Activated CD4-positive, CD25-positive, alpha-beta regulatory T cell (primary cell): ENCODE measurements at regions not wholly inside any gene's neighbourhood (a gene's known extent, or its start where the extent isn't known, plus 50 kb on each side); places are given as distances from the start of the nearest gene placed in this dataset.
"Not testable (repeated sequence)": the region's sequence is repeated elsewhere in the genome, so short reads cannot be mapped to it uniquely, and the experiment has no call there.

Source experiments
- DNase-seq, 4 experiments: peaks; one replicate each; lab custom pipeline; 2025; lab: John Stamatoyannopoulos, UW

DNA sequence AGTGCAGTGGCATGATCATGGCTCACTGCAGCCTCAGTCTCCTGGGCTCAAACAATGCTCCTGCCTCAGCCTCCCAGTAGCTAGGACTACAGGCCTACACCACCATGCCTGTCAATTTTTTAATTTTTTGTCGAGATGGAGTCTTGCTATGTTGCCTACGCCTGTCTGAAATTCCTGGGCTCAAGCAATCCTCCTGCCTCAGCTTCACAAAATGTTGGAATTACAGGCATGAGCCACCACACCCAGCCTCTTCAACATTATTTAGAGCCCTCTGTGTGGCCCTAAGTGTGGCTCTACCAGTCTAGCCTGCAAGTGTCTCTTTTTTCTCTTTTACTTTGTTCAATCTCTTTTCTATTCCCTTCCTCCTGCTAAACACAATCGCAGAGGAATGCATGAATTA, 154.4 kb upstream of the EPB41L4A start:
- DNase-seq, result no peak

DNA sequence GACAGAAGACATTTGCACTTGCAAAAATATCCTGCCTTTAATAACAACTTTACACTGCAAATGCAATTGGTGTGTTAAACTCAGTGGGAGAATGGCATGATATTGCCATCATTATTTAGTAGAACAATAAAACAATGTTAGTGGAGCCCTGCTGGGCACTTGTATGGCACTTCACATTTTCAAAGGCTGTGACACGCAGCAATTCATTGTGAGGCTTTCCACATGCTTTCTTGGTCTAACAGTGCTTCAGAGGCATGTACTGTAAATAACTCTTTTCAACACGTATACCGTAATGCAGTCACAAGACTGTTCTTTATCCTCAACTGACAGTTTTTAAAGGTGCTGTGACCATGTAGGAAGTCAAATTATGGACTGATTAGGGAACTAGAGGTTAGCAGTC, 155.5 kb upstream of the EPB41L4A start:
- DNase-seq, result no peak

- no peak for DNase-seq
Measured at GRCh38 chr5:112576298-112576925, 157.3 kb upstream of the EPB41L4A start.

GRCh38 chr5:112579599-112580170, 158.0 kb upstream of the APC start:
- DNase-seq, result no peak

DNA sequence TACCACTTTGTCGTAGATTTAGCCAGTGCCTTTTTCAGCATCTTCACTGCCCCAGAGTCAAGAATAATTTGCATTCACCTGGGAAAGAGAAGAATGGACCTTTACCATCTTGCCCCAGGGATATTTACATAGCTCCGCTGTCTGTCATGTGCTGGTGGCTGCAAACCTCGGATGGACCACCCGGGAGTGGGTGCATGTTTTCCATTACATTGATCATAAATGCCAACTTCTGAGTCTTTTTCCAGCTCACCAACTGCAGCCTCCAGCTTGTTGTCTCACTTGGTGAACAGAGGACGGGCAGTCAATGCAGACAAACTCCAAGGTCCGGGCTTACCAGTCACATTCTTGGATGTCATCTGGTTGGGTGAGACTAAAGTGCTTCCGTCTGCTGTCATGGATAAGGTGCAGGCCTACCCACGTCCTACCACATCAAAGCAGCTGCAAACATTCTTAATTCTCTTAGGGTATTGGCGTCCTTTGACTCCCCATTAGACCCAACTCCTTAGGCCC, 155.8 kb upstream of the APC start:
- no peak for DNase-seq

GRCh38 chr5:112583166-112583565, 154.5 kb upstream of the APC start:
- DNase-seq, result no peak

DNA sequence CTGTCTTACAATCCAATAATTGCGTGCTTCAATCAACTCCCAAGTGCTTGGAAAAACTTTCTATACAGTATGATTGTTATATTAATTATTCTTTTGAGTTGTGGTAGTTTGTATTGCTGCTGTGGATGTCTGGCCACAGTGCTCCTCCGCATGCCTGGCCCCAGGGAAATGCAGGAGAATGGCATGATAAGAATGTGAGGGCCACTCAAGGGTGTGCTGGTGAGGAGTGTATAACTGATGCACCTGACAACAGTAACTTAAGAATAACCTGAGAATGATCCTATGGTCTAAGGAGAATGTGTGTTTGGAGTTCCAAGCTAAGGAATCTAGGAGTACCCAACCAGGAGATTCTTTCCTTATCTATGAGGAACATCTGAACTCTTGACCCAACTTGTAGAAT, 152.9 kb upstream of the APC start:
- DNase-seq, result no peak

DNA sequence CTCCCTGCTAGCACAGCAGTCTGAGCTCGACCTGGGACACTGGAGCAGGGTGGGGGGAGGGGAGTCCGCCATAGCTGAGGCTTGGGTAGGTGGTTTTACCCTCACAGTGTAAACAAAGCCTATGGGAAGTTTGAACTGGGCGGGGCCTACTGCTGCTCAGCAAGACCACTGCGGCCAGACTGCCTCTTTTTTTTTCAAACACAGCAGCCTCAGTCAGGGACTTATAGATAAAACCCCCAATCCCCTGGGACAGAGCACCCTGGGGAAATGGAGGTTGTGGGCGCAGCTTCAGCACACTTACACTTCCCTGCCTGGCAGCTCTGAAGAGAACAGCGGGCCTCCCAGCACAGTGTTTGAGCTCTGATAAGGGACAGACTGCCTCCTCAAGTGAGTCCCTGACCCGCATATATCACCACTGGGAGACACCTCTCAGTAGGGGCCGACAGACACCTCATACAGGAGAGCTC, 151.1 kb upstream of the APC start:
- DNase-seq, result no peak

DNA sequence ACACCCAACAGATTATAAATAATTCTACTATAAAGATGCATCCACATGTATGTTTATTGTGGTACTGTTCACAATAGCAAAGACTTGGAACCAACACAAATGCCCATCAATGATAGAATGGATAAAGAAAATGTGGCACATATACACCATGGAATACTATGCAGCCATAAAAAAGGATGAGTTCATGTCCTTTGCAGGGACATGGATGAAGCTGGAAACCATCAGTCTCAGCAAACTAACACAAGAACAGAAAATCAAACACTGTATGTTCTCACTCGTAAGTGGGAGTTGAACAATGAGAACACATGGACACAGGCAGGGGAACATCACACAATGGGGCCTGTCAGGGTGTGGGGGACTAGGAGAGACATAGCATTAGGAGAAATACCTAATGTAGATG, 146.8 kb upstream of the APC start:
- DNase-seq, result not testable (repeated sequence)

DNA sequence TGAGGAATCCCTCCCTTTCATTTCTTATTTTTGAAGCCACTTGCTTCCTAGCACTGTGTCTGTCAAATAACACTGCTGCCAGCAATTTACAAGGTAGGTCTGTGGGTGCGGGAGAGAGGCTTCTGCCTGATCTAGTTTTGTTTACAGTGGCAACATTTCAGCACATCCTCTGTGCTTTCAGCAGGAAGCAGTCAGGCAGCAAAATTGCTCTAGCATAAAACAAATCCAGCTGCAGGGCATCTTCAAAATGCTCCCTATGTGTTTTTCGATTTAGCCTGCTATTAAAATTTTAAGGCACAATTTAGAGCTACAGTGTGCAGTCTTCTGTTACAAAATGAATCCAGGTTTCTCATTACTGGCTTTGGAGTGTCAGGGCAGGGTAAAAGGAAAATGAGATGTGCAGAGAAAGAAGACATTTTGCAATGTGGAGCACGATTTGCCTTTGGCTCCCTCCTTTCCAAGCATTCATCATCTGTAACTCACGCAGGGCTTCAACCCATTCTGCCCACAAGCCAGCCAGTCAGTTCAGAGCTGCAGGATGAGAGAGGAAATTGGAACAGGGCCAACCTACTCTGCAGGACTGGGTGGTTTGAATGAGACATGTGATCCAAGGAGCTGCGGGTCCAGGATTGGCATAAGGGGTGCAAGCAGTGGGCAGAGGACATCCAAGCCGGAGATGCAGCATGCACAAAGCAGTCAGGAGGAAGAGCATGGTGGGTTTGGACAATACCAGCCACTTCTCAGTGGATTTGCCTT, 143.4 kb upstream of the APC start:
- no peak for DNase-seq

GRCh38 chr5:112594941-112595340, 142.7 kb upstream of the APC start:
- DNase-seq, result no peak

DNA sequence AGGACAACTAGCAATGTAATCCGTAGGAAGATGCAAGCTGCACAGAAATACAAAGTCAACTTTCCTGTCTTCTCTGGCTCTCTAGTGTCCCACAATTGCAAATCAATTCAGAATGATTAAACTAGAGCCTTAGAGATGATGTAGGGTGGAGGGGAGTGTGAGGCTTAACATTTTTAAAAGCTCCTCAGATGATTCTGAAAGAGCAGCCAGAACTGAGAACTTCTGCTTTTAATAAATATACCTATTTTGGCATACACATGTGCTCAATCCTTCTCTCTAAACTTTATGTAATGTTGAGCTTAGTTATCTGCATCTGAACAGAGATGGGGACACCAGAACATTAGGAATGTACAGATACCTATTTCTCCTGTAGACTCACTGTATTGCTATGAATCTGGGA, 139.9 kb upstream of the APC start:
- DNase-seq, result no peak

- not testable (repeated sequence) for DNase-seq
Measured at GRCh38 chr5:112600510-112600909, 137.2 kb upstream of the APC start.

DNA sequence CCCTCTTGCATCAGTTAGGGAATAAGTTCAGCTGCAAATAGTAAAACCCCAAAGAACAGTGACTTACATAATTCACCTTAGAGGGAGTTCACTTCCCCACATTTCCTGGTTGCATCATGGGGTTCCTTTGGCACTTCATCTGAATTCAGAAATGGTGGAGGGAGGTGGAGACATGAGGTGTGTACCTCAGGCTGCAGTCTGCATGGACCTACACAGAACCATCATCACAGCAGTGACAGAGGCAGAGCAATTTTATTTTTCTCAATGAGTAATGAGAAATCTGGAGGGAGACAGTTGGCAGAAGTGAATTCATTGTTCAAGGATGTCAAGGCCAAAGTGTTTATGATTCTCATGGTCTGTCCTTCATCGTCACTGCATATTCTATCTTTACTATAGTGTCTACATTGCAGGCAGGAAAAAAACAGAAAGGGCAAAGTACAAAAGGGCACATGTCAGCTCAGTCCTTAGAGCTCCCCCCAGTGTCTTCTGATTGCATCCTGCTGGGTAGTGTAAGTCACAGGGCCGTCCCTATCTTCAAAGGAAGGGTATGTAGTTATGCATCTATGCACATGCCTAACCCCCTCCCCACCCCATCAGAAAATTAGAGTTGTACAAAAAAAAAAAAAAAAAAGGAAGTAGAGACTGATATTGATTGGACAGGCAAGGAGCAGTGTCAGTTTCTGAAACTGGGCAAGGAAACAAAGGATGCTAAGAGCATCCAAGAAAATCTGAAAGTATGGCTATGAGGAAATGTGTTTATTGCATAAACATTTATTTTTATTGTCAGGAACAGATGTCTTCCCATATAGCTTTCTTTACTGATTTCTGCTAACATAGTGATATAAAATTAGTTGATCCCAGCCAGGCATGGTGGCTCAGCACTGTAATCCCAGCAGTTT, 132.7 kb upstream of the APC start:
- DNase-seq, result no peak

- no peak for DNase-seq
Measured at GRCh38 chr5:112608975-112609374, 128.7 kb upstream of the APC start.

DNA sequence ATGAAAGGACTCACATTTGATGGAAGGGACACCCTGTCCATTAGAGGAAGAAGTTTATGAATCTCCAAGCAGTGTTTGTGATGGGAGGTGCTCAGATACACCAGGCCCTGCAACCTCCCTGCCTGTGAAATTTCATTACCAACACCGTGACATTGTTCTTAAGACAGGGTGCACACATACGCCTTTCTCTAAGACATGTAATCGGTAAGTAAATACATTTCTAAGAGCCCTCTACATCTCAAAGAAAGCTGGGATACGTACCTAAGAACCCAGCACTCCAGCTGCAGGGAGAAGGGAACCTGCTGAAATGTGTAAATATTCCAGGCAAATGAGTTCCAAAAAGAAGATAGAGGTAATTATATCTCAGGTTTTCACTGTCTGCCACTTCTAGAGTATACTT, 125.0 kb upstream of the APC start:
- no peak for DNase-seq

GRCh38 chr5:112614285-112614684, 123.4 kb upstream of the APC start:
- DNase-seq, result no peak

- no peak for DNase-seq
Measured at GRCh38 chr5:112614986-112615385, 122.7 kb upstream of the APC start.

DNA sequence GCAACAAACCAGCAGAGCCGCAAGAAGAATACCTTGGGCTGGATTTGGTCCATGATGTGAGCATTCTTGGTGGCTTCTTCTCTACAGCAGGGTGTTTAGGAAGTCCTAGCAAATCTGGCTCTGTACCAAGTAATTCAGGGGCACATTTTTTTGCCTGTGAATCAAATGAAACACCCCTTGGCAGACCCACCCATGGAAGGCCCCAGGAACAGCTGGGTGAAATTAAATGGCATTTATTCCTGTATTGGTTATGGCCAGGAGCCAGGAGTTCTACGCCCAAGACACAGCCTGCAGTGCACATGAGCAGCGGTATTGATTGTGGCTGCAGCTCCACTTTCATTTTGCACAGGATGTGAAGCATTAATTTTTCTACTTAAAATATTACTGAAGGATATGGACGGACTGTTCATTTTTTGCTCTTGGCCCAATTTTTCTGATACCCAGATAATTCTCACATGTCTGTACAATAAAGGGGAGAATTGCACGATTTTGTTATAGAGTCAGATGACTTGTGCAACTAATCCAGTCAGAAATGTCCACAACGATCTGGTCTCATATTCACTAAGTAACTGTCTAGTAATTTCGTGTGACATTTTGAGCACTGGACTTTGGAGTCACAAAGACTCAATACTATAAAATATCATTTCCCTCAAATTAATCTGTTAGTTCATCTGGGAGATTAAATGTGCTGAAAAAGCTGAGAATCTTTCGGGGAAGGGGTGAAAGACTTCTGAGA, 120.7 kb upstream of the APC start:
- no peak for DNase-seq

DNA sequence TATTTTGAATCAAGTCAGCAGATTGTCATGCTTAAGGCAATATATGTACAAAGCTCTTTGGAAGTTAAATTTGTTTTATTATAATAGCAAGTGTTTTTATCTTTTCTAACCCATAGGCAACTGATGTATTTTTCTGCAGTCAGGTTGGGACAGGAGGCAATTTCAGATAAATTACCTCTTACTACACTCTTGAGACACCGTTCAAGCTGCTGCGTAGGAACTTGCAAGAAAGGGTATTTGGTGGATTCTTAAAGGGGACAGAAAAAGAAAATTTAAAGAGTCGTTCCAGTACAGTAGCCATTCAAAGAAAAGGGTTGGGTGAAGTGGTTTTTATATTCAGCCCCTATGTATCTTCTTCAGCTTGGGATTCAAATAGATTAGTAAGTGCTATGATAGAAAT, 112.4 kb upstream of the APC start:
- no peak for DNase-seq

GRCh38 chr5:112625689-112626438, 111.8 kb upstream of the APC start:
- DNase-seq, result no peak
